Embryonic facial prominence (tissue), 1 donor: ENCODE measurements at regions not wholly inside any gene's neighbourhood (a gene's known extent, or its start where the extent isn't known, plus 50 kb on each side); places are given as distances from the start of the nearest gene placed in this dataset.
"Not testable (repeated sequence)": the region's sequence is repeated elsewhere in the genome, so short reads cannot be mapped to it uniquely, and the experiment has no call there.

ENCODE experiments used
- DNase-seq: peaks from one replicate; pipeline ENCODE4 v3.0.0-alpha.2; 2016; ENCODE audit errors: extremely low spot score

GRCh38 chr3:88807491-88808105 is 299.8 kb upstream of the EPHA3 start:
- no peak for DNase-seq

DNA sequence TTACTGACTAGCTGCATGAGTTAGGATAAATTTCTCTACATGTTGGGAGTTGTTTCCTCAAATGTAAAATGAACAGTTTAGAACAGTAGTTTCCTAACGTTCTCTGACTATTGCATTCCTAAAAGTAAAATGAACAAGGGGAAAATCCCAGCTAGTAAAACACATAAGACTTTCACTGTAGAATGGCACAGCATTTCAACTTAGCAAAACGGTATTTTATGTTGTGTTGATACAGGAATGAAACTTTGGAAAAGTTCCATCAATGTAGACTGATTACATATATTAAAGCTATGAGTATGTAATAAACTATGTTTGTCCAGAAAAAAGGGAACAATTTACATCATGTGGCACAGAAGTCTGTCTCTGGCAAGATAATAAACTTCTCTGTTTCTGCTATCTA is 297.4 kb upstream of the EPHA3 start:
- no peak for DNase-seq

DNA sequence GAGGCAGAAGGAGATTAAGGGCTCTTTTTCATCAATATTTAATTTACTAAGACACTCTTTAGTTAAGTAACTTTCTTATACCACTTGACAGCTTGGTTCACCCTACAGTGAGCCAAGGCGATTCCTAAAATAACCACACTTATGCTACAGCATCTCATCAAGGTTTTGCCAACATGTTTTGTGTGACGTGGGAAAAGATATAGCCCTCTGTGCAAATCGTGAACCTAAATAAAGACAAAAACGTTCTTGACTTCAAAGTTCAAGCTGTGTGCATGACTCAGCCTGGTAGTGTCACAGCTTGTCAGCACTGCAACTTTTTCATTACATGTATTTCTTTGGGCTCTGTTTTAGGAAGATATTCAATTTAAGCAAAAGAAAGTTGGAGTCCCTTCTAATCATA is 297.0 kb upstream of the EPHA3 start:
- DNase-seq = no peak

DNA sequence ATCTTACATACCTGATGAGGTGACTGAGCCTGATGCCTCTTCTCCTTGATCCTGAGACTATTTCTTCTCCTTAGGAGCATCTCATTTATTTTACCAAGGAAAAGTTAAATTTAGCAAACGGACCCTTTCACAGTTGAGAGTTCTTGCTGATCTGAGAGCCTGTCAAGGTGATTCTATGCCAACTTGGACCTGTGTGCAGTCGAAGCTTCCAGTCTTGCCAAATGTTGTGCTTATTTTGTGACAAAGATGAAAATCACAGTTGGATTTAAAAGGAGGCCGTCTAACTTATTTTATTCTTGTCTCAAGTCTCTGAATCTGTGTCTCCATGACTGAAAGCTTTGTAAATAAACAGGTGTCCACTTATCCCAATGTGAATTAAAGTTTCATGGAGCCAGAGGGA is 296.3 kb upstream of the EPHA3 start:
- DNase-seq = no peak

GRCh38 chr3:88812576-88812975 is 294.8 kb upstream of the EPHA3 start:
- no peak for DNase-seq

DNA sequence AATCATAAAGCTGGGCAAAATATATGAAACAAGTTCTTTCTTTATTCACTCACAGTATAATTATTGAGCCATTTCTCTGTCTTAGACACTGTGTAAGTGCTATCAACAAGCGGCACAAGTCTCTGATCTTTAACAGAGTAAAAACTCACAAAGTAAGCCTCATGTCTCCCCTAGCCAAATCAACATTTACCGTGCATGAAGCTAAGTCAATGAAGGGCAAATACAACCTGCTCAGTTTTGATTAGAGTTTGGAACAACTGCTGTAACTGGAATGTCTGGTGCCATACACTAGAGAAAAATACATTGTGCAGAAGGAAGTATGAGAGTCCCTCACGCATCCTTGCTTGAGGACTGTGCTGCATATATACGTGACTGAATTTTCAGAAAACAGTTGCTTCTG is 291.0 kb upstream of the EPHA3 start:
- DNase-seq = no peak

GRCh38 chr3:88824666-88825564 is 282.5 kb upstream of the EPHA3 start:
- DNase-seq = no peak

- no peak for DNase-seq
These were observed 279.0 kb upstream of the EPHA3 start for GRCh38 chr3:88828466-88828865.

GRCh38 chr3:88852606-88853005 is 254.8 kb upstream of the EPHA3 start:
- DNase-seq = no peak

GRCh38 chr3:88863196-88863595 is 244.2 kb upstream of the EPHA3 start:
- DNase-seq = no peak

DNA sequence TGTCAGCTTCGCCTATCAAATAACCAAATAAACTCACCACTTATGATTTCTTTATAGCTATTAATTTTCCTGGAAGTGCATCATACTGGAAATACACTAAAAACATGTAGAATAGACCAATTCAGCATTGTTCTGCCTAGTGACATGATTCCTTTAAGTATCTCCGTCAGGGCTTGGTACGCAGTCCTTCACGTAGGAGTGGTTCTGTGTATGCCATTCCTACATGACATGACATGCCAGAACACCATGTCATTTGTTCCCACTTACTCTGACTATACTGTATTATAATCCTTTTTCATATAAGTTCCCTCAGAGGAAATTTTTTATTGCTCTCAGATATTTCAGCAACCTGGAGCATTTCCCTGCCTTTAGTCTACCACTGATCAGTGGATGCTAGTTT is 230.7 kb upstream of the EPHA3 start:
- DNase-seq = no peak

GRCh38 chr3:88879905-88880304 is 227.5 kb upstream of the EPHA3 start:
- no peak for DNase-seq

- no peak for DNase-seq
These were observed 225.3 kb upstream of the EPHA3 start for GRCh38 chr3:88882121-88882520.

DNA sequence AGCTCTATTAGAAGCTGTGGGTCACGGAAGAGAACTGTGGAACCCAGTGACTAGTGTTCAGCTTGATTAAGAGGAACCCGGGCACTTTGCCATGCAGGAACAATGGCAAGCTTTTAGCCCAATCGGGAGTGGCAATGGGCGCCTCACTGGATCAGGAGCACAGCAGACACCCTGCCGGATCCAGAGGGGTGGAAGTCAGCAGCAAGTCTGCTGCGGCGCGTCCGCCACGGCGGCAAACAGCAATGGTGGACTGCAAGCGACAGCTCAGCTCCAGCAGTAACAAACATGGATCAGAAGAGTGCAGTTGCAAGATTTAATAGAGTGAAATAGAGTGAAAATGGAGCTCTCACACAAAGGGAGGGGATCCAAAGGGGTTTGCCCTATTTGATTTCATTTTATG is 220.8 kb upstream of the EPHA3 start:
- DNase-seq = not testable (repeated sequence)

DNA sequence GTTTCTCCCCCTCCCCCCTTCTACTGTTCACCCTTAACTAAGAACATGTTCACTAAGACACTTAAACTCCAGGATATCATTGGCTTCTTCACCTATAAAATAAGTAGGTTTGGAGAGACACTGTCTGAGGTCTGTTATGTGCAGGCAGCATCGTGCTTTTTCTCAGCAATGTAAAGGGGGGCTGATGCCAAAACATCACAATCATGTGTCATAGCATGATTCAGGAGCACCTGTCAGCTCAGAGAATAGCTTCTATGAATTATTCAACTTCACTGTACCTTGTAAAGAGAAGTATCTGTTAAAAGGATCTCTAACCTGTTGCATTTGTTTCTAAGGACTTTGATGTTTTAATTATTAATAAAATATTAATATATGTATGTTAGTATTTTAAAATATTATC is 211.4 kb upstream of the EPHA3 start:
- DNase-seq = no peak

GRCh38 chr3:88912294-88912877 is 195.0 kb upstream of the EPHA3 start:
- DNase-seq = no peak

- DNase-seq = no peak
These were observed 188.6 kb upstream of the EPHA3 start for GRCh38 chr3:88918841-88919240.

DNA sequence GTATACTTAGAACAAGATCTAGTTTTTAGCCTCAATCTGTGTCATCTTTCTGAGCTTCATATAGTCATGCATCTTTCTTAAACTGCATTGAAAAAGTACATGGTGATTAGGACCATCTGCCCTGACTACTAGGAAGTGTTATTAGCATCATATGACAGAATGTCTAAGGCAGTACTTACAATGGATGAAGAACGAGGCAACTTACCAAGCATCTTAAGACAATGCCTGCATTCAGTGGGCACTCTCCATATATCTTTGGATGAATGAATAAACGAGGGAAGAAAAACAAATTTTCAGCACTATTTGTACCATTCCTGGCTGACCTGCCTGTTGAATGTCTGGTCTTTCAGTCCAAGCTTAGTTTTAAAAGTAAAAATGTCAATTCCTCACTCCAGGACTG is 185.4 kb upstream of the EPHA3 start:
- DNase-seq = no peak

DNA sequence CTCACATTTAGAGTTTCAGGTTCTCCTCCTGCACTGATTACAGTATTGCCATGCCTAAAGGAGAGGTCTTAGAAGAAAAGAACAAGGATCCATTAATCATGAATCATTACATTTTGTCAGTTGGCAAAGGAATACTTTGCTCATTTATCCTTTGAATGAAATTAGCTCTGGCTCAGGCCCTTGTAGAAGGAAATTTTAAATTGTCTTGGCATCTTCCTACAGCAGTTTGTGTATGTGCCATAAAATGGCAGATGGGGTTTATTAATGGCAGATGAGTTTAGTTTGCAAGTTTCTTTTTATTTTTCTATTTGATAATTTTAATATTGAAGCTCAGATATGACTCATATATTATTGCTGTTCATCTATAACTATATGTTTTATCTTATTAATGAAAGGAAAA is 181.2 kb upstream of the EPHA3 start:
- no peak for DNase-seq

GRCh38 chr3:88930611-88931010 is 176.8 kb upstream of the EPHA3 start:
- DNase-seq = no peak

DNA sequence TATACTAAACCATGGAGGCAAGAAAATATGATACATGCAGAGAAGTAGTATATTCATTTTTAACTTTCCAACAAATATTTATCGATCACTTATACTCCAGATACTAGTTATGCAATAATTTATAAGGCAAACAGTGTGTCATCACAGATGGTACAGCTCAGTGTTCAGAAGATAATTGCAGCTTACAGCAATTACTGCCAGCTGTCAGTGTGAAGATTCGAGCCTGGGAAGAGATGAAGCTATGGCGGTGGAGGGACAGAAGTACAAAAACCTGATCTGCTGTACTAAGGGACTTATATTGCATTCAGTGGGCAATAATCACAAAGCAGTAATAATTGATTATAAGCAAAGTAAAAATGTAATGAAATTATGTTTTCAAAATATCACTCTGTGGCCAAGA is 170.6 kb upstream of the EPHA3 start:
- no peak for DNase-seq

DNA sequence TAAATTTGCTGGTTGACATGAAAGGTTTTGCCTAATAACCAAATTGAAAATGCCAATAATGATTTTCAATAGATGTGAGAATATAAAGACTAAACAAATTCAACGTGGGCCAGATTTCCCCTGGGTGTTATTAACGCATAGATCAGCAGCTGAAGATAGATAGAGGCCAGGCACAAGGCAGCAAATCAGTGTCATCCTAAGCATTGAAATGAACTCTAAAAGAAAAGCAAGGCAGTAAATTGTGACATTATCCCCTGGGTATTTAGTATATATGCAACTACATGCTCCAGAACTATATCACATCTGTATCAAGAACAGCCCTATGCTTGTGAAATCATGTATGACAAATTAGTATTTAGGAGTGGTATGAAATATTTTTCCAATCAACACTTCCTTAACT is 167.1 kb upstream of the EPHA3 start:
- no peak for DNase-seq

GRCh38 chr3:88947013-88947412 is 160.4 kb upstream of the EPHA3 start:
- no peak for DNase-seq
